Sigmoid colon (tissue), 4 donors: ENCODE measurements at regions not wholly inside any gene's neighbourhood (a gene's known extent, or its start where the extent isn't known, plus 50 kb on each side); places are given as distances from the start of the nearest gene placed in this dataset.

Source experiments
- POLR2AphosphoS5 ChIP-seq, 4 donors: sonication (generic); formaldehyde crosslinking; IDR thresholded peaks; one replicate each; pipeline ENCODE4 v1.6.1; 2017; ENCODE audit warnings: antibody characterized with exemption in 4 of 4
- TF ChIP-seq, protein P1 (sequence below), 4 experiments: fragments of 450-650 bp in 3 of 4; fragments of 200-600 bp in 1 of 4; IDR thresholded peaks; one replicate each; pipeline ENCODE4 v1.5.1; 2016 to 2019; ENCODE audit warnings: antibody characterized with exemption in 4 of 4, mild to moderate bottlenecking in 3 of 4, moderate library complexity in 2 of 4

DNA sequence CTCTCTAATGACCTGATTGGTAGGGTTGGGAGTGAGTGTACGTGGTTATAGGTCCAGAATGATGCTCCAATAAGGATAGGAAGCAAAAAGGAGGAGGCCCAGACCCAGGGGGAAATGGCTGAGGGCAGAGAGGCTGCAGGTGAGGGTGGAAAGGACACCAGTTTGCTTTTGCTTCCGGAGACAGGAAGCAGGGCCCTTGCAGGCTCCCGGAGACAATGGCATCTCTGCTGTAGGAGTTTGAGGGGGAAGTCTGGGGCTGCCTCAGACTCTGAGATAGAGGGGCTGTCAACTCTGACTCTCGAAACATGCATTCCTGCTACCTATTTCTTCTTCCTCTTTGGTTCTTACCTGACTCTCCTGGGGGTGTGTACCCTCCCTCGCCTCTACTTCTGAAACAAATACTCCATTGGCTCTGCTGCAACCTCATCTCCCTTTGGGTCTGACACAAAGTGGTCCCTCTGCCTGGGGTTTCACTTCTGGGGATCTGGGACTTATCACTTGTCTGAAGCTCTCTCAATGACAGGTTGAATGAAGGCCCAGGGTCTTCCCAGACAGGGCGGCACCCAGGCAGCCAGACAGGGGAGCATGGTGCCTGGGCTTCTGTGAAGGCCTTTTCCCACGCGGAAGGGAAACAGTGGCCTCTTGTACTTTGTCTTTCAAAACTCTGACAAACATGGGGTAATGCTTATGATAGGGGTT, 61.5 kb downstream of the CHRD start:
- TF ChIP-seq, protein P1, sequence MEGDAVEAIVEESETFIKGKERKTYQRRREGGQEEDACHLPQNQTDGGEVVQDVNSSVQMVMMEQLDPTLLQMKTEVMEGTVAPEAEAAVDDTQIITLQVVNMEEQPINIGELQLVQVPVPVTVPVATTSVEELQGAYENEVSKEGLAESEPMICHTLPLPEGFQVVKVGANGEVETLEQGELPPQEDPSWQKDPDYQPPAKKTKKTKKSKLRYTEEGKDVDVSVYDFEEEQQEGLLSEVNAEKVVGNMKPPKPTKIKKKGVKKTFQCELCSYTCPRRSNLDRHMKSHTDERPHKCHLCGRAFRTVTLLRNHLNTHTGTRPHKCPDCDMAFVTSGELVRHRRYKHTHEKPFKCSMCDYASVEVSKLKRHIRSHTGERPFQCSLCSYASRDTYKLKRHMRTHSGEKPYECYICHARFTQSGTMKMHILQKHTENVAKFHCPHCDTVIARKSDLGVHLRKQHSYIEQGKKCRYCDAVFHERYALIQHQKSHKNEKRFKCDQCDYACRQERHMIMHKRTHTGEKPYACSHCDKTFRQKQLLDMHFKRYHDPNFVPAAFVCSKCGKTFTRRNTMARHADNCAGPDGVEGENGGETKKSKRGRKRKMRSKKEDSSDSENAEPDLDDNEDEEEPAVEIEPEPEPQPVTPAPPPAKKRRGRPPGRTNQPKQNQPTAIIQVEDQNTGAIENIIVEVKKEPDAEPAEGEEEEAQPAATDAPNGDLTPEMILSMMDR (IDR thresholded peaks at IDR 0.05) = no peak
- no peak for TF ChIP-seq POLR2AphosphoS5 (IDR thresholded peaks at IDR 0.05)
